Sigmoid colon (tissue), 6 donors: ENCODE measurements at regions not wholly inside any gene's neighbourhood (a gene's known extent, or its start where the extent isn't known, plus 50 kb on each side); places are given as distances from the start of the nearest gene placed in this dataset.

Source experiments
- DNase-seq: peaks from one replicate; pipeline ENCODE4 v3.0.0-alpha.2; 2019
- H3K27ac ChIP-seq, 4 donors: fragments of 200-600 bp; sonication (generic); one replicate each; pipeline ENCODE4 v1.5.1; 2016 to 2019; ENCODE audit warnings: mild to moderate bottlenecking in 1 of 4
- H3K27me3 ChIP-seq, 3 donors: fragments of 200-600 bp; sonication (generic); one replicate each; pipeline ENCODE4 v1.5.1; 2019; ENCODE audit warnings: mild to moderate bottlenecking in 1 of 3
- H3K36me3 ChIP-seq, 4 donors: fragments of 200-600 bp; sonication (generic); one replicate each; pipeline ENCODE4 v1.5.1; 2016 to 2019
- H3K4me1 ChIP-seq, 4 donors: fragments of 200-600 bp; sonication (generic); one replicate each; pipeline ENCODE4 v1.5.1; 2017 to 2019
- H3K4me3 ChIP-seq, 4 donors: fragments of 200-600 bp; sonication (generic); one replicate each; pipeline ENCODE4 v1.5.1; 2017 to 2019; ENCODE audit warnings: mild to moderate bottlenecking in 2 of 4, moderate library complexity in 1 of 4
- H3K9me3 ChIP-seq, 4 donors: fragments of 200-600 bp in 3 of 4; sonication (generic) in 3 of 4; one replicate each; pipeline versions ENCODE4 v1.5.1 to v1.6.1; 2013 to 2019
- EP300 ChIP-seq, 4 donors: sonication (generic); formaldehyde crosslinking; IDR thresholded peaks; one replicate each; pipeline ENCODE4 v1.6.1; 2017; ENCODE audit warnings: antibody characterized with exemption in 4 of 4
- POLR2A ChIP-seq, 2 donors: fragments of 450-650 bp; IDR thresholded peaks; one replicate each; pipeline ENCODE4 v1.6.1; 2016; ENCODE audit warnings: antibody characterized with exemption in 2 of 2, mild to moderate bottlenecking in 2 of 2, moderate library complexity in 2 of 2
- POLR2AphosphoS5 ChIP-seq, 4 donors: sonication (generic); formaldehyde crosslinking; IDR thresholded peaks; one replicate each; pipeline ENCODE4 v1.6.1; 2017; ENCODE audit warnings: antibody characterized with exemption in 4 of 4
- WGBS, 2 donors: extraction: QIAGEN DNeasy Blood & Tissue Kit; methylation state at CpG; one replicate each; pipeline ENCODE4 v1.1.7; 2013; 5-methylcytosine and 5-hydroxymethylcytosine counted together
- intact Hi-C: fragments of 100-400 bp; cut with DNase I; formaldehyde crosslinking; loops from one replicate; pipeline ENCODE4 v1.15.1; 2023
- TF ChIP-seq, protein P1 (sequence below), 4 experiments: fragments of 450-650 bp in 3 of 4; fragments of 200-600 bp in 1 of 4; IDR thresholded peaks; one replicate each; pipeline ENCODE4 v1.5.1; 2016 to 2019; ENCODE audit warnings: antibody characterized with exemption in 4 of 4, mild to moderate bottlenecking in 3 of 4, moderate library complexity in 2 of 4
- donor health status: healthy with polysubstance abuse.
- donor health status: healthy.

DNA sequence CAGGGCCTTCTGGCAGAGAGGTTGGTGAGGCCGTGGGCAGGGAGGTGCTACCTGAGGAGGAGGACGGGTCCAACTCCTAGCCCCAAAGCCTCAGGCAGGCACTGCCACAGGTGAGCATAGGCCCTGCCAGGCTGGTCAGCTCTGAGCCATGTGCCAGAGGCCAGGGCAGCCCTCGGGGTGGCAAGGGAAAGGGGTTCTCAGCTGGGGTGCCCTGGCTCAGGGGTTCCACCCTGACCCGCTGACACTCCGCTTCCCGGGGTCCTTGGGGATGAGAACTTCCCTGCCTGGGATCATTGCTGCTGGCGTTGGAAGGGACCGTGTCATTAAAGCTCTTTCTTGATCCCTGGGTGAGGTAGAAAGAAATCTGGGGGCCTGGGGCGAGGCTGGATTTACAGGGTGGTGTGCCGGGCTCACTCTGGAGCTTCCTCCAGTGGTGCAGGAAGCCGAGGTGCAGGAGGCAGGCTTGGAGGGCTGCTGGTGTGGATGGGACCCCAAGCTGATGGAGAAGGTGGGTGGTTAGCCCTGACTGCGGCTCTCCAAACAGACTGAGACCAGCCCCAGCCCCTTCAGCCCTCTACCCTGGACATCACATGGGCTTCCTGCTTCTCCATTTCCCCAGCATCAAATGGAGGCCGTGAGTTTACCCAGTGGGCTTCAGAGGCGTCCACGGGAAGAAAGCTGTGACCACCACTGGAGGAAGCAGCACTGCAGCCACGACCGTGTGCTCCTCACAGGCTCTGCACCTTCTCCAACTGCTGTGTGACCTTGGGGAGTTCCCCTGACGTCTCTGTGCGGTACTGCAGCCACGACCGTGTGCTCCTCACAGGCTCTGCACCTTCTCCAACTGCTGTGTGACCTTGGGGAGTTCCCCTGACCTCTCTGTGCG lies 295.2 kb downstream of the NDUFA10 start:
- TF ChIP-seq, protein P1, sequence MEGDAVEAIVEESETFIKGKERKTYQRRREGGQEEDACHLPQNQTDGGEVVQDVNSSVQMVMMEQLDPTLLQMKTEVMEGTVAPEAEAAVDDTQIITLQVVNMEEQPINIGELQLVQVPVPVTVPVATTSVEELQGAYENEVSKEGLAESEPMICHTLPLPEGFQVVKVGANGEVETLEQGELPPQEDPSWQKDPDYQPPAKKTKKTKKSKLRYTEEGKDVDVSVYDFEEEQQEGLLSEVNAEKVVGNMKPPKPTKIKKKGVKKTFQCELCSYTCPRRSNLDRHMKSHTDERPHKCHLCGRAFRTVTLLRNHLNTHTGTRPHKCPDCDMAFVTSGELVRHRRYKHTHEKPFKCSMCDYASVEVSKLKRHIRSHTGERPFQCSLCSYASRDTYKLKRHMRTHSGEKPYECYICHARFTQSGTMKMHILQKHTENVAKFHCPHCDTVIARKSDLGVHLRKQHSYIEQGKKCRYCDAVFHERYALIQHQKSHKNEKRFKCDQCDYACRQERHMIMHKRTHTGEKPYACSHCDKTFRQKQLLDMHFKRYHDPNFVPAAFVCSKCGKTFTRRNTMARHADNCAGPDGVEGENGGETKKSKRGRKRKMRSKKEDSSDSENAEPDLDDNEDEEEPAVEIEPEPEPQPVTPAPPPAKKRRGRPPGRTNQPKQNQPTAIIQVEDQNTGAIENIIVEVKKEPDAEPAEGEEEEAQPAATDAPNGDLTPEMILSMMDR (IDR thresholded peaks at IDR 0.05), result no peak
- TF ChIP-seq POLR2A (IDR thresholded peaks at IDR 0.05) (no peak), POLR2AphosphoS5 (IDR thresholded peaks at IDR 0.05) (no peak), EP300 (IDR thresholded peaks at IDR 0.05) (no peak)
- H3K4me3 ChIP-seq, result no peak overlapping the region
- no peaks in the 10 kb centered on the region for H3K27me3 ChIP-seq
- intact Hi-C loops, result no loop called here
- H3K4me1 ChIP-seq, result peaks cover 0 to 7% (median 0%) of the 10 kb centered on the region in 4 donors
- DNase-seq, result peak; percentile 28
- no peaks in the 10 kb centered on the region for H3K9me3 ChIP-seq
- H3K27ac ChIP-seq, result no peak overlapping the region
- no peaks in the 10 kb centered on the region for H3K36me3 ChIP-seq
- WGBS, 2 donors, result 67 to 81% methylated on average over 22 of the region's 22 CpGs

GRCh38 chr2:239729151-239729550 lies 296.0 kb downstream of the NDUFA10 start:
- H3K9me3 ChIP-seq, result no peaks in the 10 kb centered on the region
- no peak overlapping the region for H3K4me3 ChIP-seq
- intact Hi-C loops, result no loop called here
- no peaks in the 10 kb centered on the region for H3K36me3 ChIP-seq
- H3K27ac ChIP-seq, result no peak overlapping the region
- no peaks in the 10 kb centered on the region for H3K27me3 ChIP-seq
- TF ChIP-seq POLR2AphosphoS5 (IDR thresholded peaks at IDR 0.05) (no peak), EP300 (IDR thresholded peaks at IDR 0.05) (no peak), POLR2A (IDR thresholded peaks at IDR 0.05) (no peak)
- TF ChIP-seq, protein P1 (IDR thresholded peaks at IDR 0.05), result no peak
- H3K4me1 ChIP-seq, result peaks cover 0 to 7% (median 0%) of the 10 kb centered on the region in 4 donors
- DNase-seq, result peak; percentile 57
- WGBS, 2 donors, result 80 to 90% methylated on average over 17 of the region's 17 CpGs

DNA sequence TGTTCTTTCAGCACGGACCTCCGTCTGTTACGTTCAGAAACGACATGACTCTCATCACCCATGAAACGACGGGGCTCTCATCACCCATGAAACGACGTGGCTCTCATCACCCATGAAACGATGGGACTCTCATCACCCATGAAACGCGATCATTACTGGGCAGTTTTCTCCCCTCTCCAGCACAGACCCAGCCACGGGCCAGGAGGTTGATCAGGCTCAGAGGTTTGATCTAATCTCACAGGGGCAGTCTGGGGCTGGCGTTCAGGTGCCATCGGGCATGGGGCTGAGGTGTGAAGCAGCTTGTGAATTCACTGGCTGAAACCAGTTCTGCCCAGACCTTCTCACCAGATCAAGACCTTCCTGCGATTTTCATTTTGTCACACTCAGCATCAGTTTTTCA lies 296.4 kb downstream of the NDUFA10 start:
- Histone ChIP-seq H3K36me3 (no peaks in the 10 kb centered on the region), H3K4me1 (peaks cover 0 to 7% (median 0%) of the 10 kb centered on the region in 4 donors), H3K4me3 (no peak overlapping the region), H3K27me3 (no peaks in the 10 kb centered on the region), H3K27ac (no peak overlapping the region), H3K9me3 (no peaks in the 10 kb centered on the region)
- TF ChIP-seq EP300 (IDR thresholded peaks at IDR 0.05) (no peak), POLR2A (IDR thresholded peaks at IDR 0.05) (no peak), POLR2AphosphoS5 (IDR thresholded peaks at IDR 0.05) (no peak)
- TF ChIP-seq, protein P1 (IDR thresholded peaks at IDR 0.05), result no peak
- intact Hi-C loops, result no loop called here
- DNase-seq, result peak; percentile 42
- WGBS, 2 donors, result 80 to 89% methylated on average over 15 of the region's 15 CpGs

DNA sequence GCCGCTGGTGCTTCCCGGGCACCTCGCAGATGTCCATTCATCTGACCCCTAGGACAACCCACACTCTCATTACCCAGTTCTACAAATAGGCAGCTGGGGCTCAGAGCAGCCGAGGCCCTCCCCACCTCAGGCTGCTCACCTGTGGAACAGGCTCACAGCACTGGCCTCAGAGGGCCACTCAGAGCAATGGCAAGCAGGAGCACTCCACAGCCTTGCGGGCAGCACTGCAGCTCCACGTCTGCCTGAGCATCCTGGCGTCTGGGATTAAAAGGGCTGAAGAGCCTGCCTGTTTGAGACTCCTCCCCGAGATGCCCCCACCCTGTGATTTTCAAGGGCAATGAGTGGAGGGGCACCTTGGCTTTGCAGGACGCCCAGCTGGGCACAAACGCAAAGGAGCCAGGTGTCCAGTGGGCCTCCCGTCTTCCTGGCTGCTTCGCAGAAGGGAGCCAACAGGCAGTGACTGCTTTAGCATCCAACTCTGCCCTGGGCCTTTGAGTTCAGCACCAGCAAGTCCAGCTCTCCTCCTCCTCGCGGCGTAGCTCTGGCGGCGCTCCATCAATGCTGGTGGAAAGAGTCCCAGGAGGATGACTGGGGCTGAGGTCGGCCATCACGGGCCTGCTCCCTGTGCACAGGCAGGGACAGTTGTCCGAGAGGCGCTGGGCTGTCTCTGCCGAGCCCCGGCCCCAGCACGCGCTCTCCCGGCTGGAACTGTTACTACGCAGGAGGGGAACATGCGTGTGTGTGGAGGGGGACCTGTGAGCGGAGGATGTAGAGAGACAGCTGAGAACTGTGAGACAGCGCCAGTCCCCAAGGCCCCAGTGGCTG lies 297.2 kb downstream of the NDUFA10 start:
- Histone ChIP-seq H3K4me3 (no peak overlapping the region), H3K4me1 (peaks cover 0 to 7% (median 0%) of the 10 kb centered on the region in 4 donors), H3K9me3 (no peaks in the 10 kb centered on the region), H3K27me3 (no peaks in the 10 kb centered on the region), H3K27ac (no peak overlapping the region), H3K36me3 (no peaks in the 10 kb centered on the region)
- peak; percentile 46 for DNase-seq
- whole genome bisulfite sequencing, 2 donors, result 78 to 88% methylated on average over 30 of the region's 30 CpGs
- intact Hi-C loops, result no loop called here
- TF ChIP-seq, protein P1 (IDR thresholded peaks at IDR 0.05), result no peak
- no peak for TF ChIP-seq POLR2A (IDR thresholded peaks at IDR 0.05)
- TF ChIP-seq POLR2AphosphoS5 (IDR thresholded peaks at IDR 0.05), result no peak
- TF ChIP-seq EP300 (IDR thresholded peaks at IDR 0.05), result no peak
